ENCODE measurements at regions not wholly inside any gene's neighbourhood (a gene's known extent, or its start where the extent isn't known, plus 50 kb on each side); places are given as distances from the start of the nearest gene placed in this dataset.

DNA sequence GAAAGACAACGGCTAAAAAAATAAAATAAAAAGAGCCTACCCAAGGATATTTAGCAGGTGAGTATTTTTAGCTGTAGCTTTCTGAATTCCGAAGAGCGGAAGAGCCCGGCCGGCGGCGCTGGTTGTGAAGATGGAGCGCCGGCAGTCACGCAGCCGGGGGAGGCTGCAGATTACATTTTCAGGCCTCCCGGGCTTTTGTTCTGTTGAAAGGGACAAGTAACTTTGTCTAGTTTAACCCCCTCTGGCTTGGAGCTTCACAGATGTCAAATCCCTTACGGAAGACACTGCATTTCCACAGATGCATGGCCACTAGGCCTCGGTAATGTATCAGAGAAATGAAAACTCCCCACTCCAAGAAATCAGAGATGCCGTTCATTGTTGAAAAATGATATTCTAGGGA is 497.6 kb upstream of the MKI67 start:
- no peak overlapping the region for H3K4me2 ChIP-seq (ENCODE audit: low read length)
- no peaks in the 10 kb centered on the region for H3K4me1 ChIP-seq (ENCODE audit: insufficient read depth, low read length)
- H3K4me3 ChIP-seq (ENCODE audit: low read length): no peak overlapping the region
- BruUV-seq (replicated peaks): no TSS peak
- no peaks in the 10 kb centered on the region for H3K9me2 ChIP-seq (replicated peaks; ENCODE audit: low read length)
- H3K9ac ChIP-seq (ENCODE audit: low read length): no peak overlapping the region
- H3K36me3 ChIP-seq (ENCODE audit: low read depth, low read length): no peaks in the 10 kb centered on the region
- no peak overlapping the region for H3K27ac ChIP-seq (ENCODE audit: low read length)
- TF ChIP-seq CTCF (conservative IDR thresholded peaks at IDR 0.05; ENCODE audit: low read depth, low read length) (no peak), EZH2 (IDR thresholded peaks at IDR 0.05; ENCODE audit: low read length, unreplicated experiment) (no peak), EZH2phosphoT487 (IDR thresholded peaks at IDR 0.05; ENCODE audit: borderline replicate concordance, low read length) (no peak)
- no peak overlapping the region for H2AFZ ChIP-seq (ENCODE audit: low read length)
- no peaks in the 10 kb centered on the region for H3K27me3 ChIP-seq (ENCODE audit: low read length)
- no peaks in the 10 kb centered on the region for H4K20me1 ChIP-seq (ENCODE audit: low read length)
- DNase-seq (no peak), ATAC-seq (no peak)
- POLR2A ChIA-PET (ENCODE audit: unreplicated experiment): no interaction called here
- intact Hi-C loops (cut with micrococcal nuclease): no loop called here
- no peaks in the 10 kb centered on the region for H3K79me2 ChIP-seq (ENCODE audit: low read length)
- H3K9me3 ChIP-seq (ENCODE audit: low read length): no peaks in the 10 kb centered on the region
- no peaks in the 10 kb centered on the region for H3F3A ChIP-seq (ENCODE audit: low read length, unreplicated experiment)
- CTCF ChIA-PET: no interaction called here

DNA sequence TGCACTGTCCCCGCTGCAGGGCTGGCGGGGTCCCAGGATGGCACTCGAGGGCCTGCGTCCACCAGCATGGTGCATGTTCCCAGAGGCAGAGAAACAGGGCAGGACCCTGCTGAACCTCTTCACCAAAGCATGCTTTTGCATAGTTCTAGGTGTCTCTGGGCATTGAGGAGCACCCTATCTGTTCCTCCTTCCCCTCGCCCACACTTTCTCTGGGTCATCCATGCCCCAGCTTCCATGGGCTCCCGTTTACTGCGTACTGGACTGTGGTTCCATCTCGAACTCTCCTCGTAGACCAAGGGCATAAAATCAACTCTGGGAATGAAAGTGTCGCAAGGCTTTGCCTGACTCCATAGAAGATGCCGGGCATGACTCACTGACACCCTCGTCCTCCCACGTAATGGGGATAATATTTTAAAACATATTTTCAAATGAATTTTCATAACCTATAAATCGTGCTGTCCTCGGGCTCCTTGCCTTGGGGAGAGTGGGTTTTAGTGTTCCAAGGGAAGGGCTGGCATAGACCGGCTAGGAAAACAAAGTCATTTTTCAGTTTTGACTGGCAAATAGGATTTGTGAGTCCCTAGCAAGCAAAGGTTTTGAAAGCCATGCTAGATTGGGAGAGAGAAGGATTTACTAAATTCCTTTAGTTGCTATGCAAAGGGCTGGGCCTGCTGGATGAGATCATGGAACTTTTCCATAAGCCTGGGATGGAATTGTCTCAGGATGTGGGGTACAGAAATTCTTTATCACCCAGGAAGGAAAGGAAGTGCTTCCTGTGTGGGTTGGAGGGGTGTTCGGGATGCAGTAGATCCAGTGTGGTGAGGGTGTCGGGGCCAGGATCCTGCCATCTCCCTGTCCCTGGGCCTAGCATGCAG is 498.7 kb upstream of the MKI67 start:
- H3K9ac ChIP-seq (ENCODE audit: low read length): no peak overlapping the region
- CTCF ChIA-PET: no interaction called here
- no peak overlapping the region for H2AFZ ChIP-seq (ENCODE audit: low read length)
- no TSS peak for BruUV-seq (replicated peaks)
- no peak for DNase-seq
- intact Hi-C loops (cut with micrococcal nuclease): no loop called here
- POLR2A ChIA-PET (ENCODE audit: unreplicated experiment): no interaction called here
- no peak for ATAC-seq
- no peaks in the 10 kb centered on the region for H3K27me3 ChIP-seq (ENCODE audit: low read length)
- no peaks in the 10 kb centered on the region for H4K20me1 ChIP-seq (ENCODE audit: low read length)
- no peaks in the 10 kb centered on the region for H3K9me3 ChIP-seq (ENCODE audit: low read length)
- H3K27ac ChIP-seq (ENCODE audit: low read length): no peak overlapping the region
- H3K4me3 ChIP-seq (ENCODE audit: low read length): no peak overlapping the region
- no peaks in the 10 kb centered on the region for H3F3A ChIP-seq (ENCODE audit: low read length, unreplicated experiment)
- no peaks in the 10 kb centered on the region for H3K79me2 ChIP-seq (ENCODE audit: low read length)
- no peaks in the 10 kb centered on the region for H3K36me3 ChIP-seq (ENCODE audit: low read depth, low read length)
- H3K9me2 ChIP-seq (replicated peaks; ENCODE audit: low read length): no peaks in the 10 kb centered on the region
- TF ChIP-seq EZH2phosphoT487 (IDR thresholded peaks at IDR 0.05; ENCODE audit: borderline replicate concordance, low read length) (no peak), EZH2 (IDR thresholded peaks at IDR 0.05; ENCODE audit: low read length, unreplicated experiment) (no peak), CTCF (conservative IDR thresholded peaks at IDR 0.05; ENCODE audit: low read depth, low read length) (no peak)
- no peak overlapping the region for H3K4me2 ChIP-seq (ENCODE audit: low read length)
- no peaks in the 10 kb centered on the region for H3K4me1 ChIP-seq (ENCODE audit: insufficient read depth, low read length)

DNA sequence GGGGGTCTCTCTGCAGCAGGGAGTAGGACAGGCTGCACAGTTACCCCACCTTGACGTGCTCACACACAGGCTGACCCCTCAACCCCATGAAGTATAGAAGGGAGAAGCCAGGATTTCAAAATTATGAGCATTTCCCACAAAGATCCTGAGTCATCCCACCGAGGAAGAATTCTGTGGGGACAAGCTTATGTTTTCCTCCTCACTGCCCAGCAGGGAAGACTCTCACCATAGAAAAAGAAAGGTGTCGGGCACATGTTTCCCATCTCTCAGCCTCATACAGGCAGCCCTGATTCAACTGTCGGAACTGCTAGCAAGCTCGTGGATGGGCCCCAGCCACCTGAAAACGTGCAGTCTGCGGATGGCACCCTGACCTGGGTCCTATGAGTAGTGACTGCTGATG is 499.7 kb upstream of the MKI67 start:
- no peaks in the 10 kb centered on the region for H3K79me2 ChIP-seq (ENCODE audit: low read length)
- H3K36me3 ChIP-seq (ENCODE audit: low read depth, low read length): no peaks in the 10 kb centered on the region
- POLR2A ChIA-PET (ENCODE audit: unreplicated experiment): no interaction called here
- H3K9me2 ChIP-seq (replicated peaks; ENCODE audit: low read length): no peaks in the 10 kb centered on the region
- H3K4me2 ChIP-seq (ENCODE audit: low read length): no peak overlapping the region
- no peaks in the 10 kb centered on the region for H3K27me3 ChIP-seq (ENCODE audit: low read length)
- no peak overlapping the region for H3K9ac ChIP-seq (ENCODE audit: low read length)
- no peaks in the 10 kb centered on the region for H3F3A ChIP-seq (ENCODE audit: low read length, unreplicated experiment)
- no peak overlapping the region for H2AFZ ChIP-seq (ENCODE audit: low read length)
- no peak overlapping the region for H3K4me3 ChIP-seq (ENCODE audit: low read length)
- no peak for DNase-seq
- no peak overlapping the region for H3K27ac ChIP-seq (ENCODE audit: low read length)
- ATAC-seq: no peak
- no peaks in the 10 kb centered on the region for H3K4me1 ChIP-seq (ENCODE audit: insufficient read depth, low read length)
- no peaks in the 10 kb centered on the region for H4K20me1 ChIP-seq (ENCODE audit: low read length)
- no peaks in the 10 kb centered on the region for H3K9me3 ChIP-seq (ENCODE audit: low read length)
- CTCF ChIA-PET: no interaction called here
- TF ChIP-seq CTCF (conservative IDR thresholded peaks at IDR 0.05; ENCODE audit: low read depth, low read length) (no peak), EZH2phosphoT487 (IDR thresholded peaks at IDR 0.05; ENCODE audit: borderline replicate concordance, low read length) (no peak), EZH2 (IDR thresholded peaks at IDR 0.05; ENCODE audit: low read length, unreplicated experiment) (no peak)
- BruUV-seq (replicated peaks): no TSS peak
- intact Hi-C loops (cut with micrococcal nuclease): no loop called here

Data from PC-3 (cell line).